Lower leg skin (tissue), 3 donors: ENCODE measurements at regions not wholly inside any gene's neighbourhood (a gene's known extent, or its start where the extent isn't known, plus 50 kb on each side); places are given as distances from the start of the nearest gene placed in this dataset.

Experiments
- CTCF ChIP-seq, 3 donors: fragments of 450-650 bp; IDR thresholded peaks; one replicate each; pipeline ENCODE4 v1.5.1; 2016; ENCODE audit warnings: antibody characterized with exemption in 3 of 3, mild to moderate bottlenecking in 3 of 3, moderate library complexity in 2 of 3
- POLR2A ChIP-seq, 2 donors: fragments of 450-650 bp; IDR thresholded peaks; one replicate each; pipeline ENCODE4 v1.6.1; 2016 to 2017; ENCODE audit warnings: antibody characterized with exemption in 2 of 2, mild to moderate bottlenecking in 1 of 2, moderate library complexity in 1 of 2

GRCh38 chr16:22678311-22678710 lies 135.7 kb upstream of the HS3ST2 start:
- TF ChIP-seq CTCF (IDR thresholded peaks at IDR 0.05) (no peak), POLR2A (IDR thresholded peaks at IDR 0.05) (no peak)
